22Rv1 (cell line): ENCODE measurements at regions not wholly inside any gene's neighbourhood (a gene's known extent, or its start where the extent isn't known, plus 50 kb on each side); places are given as distances from the start of the nearest gene placed in this dataset.

Experiments used
- CTCF ChIP-seq: fragments of 450-650 bp; IDR thresholded peaks from 2 replicates; pipeline ENCODE4 v1.5.1; 2017; ENCODE audit warnings: mild to moderate bottlenecking
- ZFX ChIP-seq: fragments of 450-650 bp; IDR thresholded peaks from 2 replicates; pipeline ENCODE4 v1.6.1; 2017; ENCODE audit warnings: antibody characterized with exemption, borderline replicate concordance

GRCh38 chr5:82620957-82621600 lies 342.9 kb upstream of the RPS23 start:
- TF ChIP-seq CTCF (no peak), ZFX (no peak)
